ENCODE measurements at regions not wholly inside any gene's neighbourhood (a gene's known extent, or its start where the extent isn't known, plus 50 kb on each side); places are given as distances from the start of the nearest gene placed in this dataset.

GRCh38 chr3:139121513-139122220, 77.0 kb upstream of the PRR23C start (continued):
- TF ChIP-seq E4F1 (CRISPR knock-in tag; IDR thresholded peaks at IDR 0.05; ENCODE audit: borderline replicate concordance) (no peak), NFXL1 (CRISPR knock-in tag; IDR thresholded peaks at IDR 0.05) (no peak), KHSRP (IDR thresholded peaks at IDR 0.05) (no peak), COPS2 (conservative IDR thresholded peaks at IDR 0.05) (no peak), BCOR (IDR thresholded peaks at IDR 0.05) (peak; percentile 40; the same call in 1 of the 2 replicates), CBFA2T3 (IDR thresholded peaks at IDR 0.05) (peak; percentile 87), CEBPB (tag; IDR thresholded peaks at IDR 0.05) (peak; percentile 99), MYNN (IDR thresholded peaks at IDR 0.05) (peak; percentile 60; the same call in 1 of the 2 replicates), MYNN (CRISPR knock-in tag; IDR thresholded peaks at IDR 0.05) (no peak), RREB1 (CRISPR knock-in tag; IDR thresholded peaks at IDR 0.05) (no peak), MIER1 (IDR thresholded peaks at IDR 0.05; ENCODE audit: low read depth) (no peak), PTTG1 (tag; IDR thresholded peaks at IDR 0.05; ENCODE audit: low read depth) (no peak), BDP1 (IDR thresholded peaks at IDR 0.05; ENCODE audit: insufficient read depth, insufficient read length) (no peak), LEF1 (IDR thresholded peaks at IDR 0.05) (no peak), HMG20A (CRISPR knock-in tag; conservative IDR thresholded peaks at IDR 0.05) (no peak), FOXJ2 (tag; IDR thresholded peaks at IDR 0.05) (0 out of 2 replicates have a peak, but pooled peaks have one; percentile 50)
